GM21447 (cell line): ENCODE measurements at regions not wholly inside any gene's neighbourhood (a gene's known extent, or its start where the extent isn't known, plus 50 kb on each side); places are given as distances from the start of the nearest gene placed in this dataset.

Source experiments
- ATAC-seq: cut with Tn5 transposase; IDR thresholded peaks from one replicate; pipeline ENCODE4 v1.9.1; 2021; ENCODE audit not compliant: unreplicated experiment

DNA sequence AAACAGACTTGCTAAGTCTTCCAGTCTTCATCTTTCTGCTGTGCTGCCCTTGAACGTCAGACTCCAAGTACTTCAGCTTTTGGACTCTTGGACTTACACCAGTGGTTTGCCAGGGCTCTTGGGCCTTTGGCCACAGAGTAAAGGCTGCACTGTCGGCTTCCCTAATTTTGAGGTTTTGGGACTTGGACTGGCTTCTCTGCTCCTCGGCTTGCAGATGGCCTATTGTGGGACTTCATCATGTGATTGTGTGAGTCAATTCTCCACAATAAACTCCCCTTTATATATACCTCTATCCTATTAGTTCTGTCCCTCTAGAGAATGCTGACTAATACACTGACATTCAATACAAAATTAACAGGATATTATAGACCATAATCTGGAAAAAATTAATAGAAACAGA is 628.1 kb downstream of the PLPP3 start:
- no peak for ATAC-seq

DNA sequence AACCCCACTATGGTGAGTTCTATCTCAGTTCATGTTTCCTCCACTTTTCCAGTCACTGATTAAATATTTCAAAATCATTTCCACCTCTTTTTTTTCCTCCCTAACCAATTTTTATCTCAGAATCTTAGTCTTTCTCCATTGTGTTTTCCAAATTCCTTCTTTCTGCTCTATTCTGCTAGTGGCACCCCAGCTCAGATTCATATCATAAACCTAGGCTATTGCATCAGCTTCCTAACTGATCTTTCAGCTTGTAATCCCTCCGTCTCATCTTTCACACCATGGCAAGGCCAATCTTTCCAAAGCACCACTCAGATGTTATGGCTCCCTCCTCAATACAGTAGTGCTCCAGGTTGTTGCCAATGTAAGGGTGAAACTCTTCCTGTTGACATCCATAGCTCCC is 631.9 kb downstream of the PLPP3 start:
- no peak for ATAC-seq

DNA sequence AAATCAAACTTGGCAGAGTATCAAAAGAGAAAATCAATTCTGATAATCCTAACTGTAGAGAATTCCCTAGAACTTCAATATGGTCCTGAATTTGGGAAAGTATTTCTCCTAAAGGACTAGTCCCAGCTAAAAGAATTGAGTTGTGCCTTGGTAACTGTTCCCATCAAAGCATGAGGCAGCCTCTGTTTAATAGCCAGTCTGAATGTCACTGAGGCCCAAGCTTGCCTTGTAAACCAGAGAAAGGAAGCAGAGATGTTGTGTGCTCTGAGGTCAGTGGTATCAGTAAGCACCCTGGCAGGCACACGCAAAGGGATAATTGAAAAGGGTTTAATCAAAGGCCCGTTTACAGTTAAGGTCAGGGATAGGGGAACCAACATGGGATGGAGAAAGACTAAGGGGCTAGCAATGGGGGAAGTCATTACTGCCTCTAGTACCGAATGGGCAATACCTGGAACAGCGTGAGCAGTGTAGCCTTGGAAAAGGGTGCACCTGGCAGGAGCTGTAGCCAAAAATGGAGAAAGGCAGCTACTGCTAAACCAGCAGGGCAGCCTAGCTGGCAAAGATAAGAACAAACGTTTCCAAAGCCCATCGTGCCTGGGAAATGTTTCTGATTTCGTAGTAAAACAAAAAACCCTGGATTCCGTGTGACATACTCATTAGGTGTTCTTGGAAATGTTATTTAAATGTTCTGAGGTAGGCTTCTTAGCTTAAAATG is 635.5 kb downstream of the PLPP3 start:
- ATAC-seq, result no peak

DNA sequence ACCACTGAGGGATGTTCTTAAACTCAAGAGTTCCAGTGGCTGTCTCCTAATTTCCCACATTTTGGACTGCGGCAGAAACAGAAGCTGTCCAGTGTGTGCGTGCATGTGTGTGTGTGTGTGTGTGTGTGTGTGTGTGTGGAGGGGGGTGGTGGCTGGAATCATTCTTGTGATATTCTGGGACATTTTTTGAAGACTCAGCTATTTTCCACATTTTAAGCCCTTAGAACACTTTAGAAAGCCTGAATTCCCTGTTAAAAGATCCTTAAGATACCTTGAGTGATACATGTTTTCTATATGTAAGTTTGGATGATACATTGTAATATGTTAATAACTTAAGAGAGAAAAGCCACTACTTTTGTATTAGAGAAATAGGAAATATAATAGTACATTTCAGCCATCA is 636.4 kb downstream of the PLPP3 start:
- ATAC-seq, result no peak

DNA sequence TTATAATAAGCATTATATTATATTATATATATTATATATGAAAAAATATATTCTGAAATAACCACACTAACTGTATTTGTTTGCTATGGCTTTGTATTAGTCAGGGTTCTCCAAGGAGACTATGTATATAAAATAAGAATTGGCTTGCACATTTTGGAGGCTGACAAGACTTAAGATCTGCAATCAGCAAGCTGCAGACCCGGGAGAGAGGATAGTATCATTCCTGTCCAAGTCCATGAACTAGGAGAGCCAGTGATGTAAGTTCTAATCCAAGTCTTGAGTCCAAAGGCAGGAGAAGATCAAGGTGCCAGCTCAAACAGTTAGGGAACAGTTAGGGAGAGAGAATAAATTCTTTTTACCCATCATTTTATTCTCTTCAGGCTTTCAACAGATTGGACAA is 639.5 kb downstream of the PLPP3 start:
- no peak for ATAC-seq

DNA sequence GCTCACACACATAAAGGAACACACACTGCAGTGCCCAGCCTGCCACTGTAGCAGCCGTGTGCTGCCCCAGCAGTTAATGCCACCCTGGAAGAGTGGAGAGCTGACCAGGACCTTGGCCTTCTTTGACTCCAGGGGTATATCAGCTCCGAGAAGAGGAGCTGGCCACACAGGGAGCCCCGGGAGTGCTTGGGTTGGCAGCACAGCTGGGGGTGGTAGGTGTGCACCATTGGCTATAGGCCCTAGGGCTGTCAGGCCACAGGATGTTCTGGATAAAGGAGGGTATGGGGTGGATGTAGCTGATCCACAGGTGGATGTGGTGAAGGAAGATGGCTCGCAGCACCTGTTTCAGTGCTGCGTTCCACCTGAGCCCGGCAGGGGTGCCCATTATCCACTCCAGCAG is 640.5 kb downstream of the PLPP3 start:
- no peak for ATAC-seq

DNA sequence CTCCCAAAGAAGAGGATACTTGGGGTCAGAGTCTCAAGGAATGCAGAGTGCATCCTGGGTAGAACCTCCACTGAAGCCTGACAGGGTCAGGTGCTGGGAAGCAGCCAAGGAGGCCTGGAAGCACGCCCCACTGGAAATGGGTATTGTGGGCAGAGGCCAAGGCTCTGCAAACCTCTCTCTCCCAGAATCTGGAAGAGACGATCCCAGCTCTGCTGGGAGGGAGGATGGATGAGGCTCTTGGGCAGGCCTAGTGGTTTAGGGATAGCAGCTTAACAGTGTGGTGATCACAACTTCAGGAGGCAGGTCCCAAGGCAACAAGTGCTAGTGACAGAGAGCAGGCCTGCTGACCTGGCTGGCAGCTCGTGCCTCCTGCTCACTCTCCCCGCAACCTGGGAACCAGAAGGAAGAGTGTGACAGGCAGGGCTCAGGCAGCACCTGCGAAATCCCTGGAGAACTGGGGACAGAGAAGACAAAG is 641.0 kb downstream of the PLPP3 start:
- no peak for ATAC-seq

DNA sequence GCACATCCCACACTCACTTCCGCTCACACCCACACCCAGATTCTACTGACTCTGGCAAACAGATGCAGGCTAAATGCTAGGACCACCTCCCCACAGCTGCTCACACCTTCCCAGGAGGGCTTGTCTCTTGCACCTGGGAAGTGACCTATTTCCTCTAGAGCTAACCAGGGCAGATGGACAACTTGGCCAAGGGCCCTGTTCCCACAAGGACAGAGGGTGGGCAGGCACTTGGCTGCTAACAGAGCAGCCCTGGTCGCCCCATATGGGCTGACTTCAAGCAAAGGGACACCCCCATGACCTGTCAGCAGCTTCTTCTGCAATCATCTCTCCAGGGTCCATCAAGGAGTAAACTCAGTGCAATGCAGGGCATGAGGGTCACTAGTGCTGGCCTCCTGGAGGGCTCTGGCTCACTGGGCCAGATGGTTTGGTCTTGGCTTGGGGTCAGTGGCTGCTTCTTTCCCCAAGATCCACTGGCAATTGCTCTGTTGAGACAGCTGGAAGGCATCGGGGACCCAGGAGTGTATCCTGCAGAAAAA is 641.5 kb downstream of the PLPP3 start:
- no peak for ATAC-seq

DNA sequence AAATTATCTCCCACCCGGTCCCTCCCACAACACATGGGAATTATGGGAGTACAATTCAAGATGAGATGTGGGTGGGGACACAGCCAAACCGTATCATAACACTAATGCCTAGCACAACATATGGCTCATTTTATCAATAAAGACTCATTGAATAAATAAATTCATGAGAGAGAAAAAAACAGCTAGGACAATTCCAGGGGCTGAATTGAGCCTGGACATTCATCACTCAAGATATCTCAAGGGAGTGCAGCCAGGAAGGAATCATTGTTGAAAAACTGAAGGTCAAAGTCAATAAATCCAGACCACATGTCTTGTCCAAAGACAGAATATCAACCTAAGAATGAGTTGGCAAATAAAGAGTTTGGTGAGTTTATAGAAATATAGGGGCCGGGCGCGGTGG is 644.1 kb downstream of the PLPP3 start:
- no peak for ATAC-seq

DNA sequence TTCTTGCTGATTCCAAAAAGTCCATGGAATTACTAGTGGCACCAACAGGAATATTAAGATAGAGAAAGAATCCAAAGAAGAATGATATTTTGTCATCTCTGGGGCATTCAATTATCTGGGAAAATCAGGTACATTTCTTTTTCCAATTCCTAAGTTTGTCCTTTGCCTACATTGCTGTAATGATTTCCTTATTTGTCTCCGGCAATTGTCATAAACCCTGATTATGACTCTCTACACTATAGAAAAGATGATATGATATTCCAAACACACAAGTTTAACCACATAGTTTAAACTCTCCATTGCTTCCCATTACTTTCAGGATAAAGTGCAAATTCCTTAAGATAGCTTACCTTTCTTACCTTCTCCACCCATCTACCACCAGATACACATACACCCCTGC is 647.0 kb downstream of the PLPP3 start:
- ATAC-seq, result no peak

DNA sequence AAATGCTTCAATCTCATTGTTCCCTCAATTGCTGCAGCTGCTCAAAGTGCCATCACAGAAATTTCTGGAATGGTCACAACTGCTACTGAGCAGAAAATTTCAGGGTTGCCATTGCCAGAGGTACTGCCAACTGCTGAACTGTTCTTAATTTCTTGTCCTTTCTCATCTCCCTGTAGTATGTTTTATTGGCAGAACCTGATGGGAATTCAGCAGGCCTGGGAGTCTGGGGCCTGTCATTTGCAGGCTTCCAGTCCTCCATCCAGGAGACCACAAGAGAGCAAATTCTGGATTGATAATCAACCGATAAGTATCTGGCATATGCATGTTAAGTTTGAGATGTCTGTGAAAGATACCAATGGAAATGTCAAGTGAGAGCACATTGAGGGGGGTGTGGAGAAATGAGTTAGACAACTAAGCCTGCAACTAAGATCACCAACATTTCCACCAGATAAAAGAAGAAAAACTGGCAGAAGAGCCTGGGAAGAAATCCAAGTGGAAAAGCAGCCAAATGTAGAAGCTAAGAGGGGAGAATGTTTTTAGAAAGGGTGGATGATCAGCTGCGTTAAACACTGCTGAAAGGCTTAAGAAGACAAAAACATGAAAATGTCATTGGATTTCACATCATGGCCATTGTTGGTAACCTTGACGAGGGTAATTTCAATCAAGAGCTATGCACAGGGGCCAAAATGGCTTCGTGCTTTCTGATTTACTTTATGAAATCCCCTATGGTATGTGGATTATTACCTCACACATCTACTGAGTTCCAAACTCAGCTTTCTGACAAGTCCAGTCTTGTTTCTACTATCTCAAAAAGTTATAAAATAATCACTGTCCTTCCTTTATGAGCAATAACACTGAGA is 648.1 kb downstream of the PLPP3 start:
- no peak for ATAC-seq

DNA sequence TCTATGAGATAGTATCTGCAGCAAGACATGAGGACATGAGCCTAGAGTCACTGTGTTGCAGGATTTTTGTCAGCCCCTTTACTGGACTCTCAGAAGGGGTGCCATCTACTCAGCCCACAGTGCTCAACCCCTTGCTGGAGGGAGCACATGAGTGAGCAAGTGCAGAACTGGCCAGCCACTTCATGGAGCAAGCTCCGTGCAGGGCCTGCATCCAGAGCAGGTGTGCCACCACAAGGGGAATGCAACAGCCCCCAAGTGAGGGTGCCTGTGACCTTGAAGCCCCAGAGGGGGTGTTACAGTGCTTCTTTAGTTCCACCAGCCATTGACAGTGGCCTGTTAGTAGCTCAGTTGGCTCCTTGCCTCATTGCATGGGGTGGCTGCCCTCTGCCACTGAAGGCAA is 649.7 kb downstream of the PLPP3 start:
- ATAC-seq, result no peak

DNA sequence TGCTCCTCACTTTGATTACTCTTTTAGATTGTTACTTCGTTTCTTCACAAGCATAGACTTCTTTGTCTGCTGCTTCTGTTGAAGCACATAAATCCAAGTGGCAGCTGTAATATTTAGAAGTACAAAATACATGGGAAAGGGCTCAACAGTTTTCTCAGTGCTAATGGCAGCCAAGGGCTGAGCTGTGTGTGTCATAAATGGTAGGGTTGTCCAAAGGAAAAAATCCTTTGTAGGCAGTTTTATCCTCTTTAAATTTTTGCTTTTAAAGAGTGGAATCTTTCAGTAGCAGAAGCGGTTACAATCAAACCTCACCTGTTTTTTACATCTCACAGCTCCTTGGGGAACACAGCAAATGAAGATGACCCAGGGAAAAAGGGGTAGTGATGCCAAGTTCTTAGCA is 650.8 kb downstream of the PLPP3 start:
- ATAC-seq, result no peak

DNA sequence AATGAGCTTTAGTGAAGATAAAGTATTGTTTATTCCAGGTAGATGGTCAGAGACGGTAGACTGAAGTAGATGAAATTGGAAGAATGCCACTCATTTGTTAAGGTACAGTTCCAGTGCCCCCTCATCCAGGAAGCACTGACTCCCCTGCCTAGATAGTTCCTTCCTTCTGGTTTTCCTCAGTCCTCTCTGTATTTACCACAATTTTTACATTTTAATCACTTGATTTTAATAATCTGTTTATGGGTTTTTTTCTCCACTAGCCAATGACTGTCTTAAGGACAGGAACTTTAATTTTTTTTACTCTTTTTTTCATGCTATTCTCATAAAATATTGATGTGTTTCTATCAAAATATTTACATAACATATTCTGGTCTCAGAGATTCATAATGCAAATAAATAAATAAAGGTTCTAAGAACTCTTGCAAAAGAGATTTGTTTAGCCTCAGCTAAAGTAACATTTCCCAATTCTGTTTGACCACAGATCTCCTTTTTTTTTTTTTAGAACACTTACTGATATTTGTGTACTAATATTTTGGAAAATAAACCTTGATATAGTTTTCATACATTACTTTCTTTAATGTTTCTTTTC is 651.6 kb downstream of the PLPP3 start:
- ATAC-seq, result no peak

DNA sequence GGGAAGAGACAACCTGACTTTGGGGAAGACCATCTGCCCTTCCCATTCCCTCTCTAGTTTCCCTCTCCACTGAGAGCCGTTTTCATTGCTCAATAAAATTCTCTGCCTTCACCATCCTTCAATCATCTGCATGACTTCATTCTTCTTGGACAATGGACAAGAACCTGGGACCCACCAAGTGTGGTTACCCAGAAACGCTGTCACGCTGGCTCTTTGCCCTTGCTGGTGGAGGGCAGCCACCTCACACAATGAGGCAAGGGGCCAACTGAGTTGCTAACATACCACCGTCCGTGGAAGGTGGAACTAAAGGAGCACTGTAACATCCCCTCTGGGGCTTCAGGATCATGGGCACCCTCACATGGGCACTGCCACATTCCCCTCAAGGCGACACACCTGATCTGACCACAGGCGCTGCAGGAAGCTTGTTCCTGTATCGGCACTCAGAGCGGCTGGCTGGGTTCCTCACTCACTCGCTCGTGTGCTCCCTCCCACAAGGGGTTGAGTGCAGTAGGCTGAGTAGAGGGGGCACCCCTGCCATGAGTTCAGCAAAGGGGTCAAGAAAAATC is 652.4 kb downstream of the PLPP3 start:
- no peak for ATAC-seq

DNA sequence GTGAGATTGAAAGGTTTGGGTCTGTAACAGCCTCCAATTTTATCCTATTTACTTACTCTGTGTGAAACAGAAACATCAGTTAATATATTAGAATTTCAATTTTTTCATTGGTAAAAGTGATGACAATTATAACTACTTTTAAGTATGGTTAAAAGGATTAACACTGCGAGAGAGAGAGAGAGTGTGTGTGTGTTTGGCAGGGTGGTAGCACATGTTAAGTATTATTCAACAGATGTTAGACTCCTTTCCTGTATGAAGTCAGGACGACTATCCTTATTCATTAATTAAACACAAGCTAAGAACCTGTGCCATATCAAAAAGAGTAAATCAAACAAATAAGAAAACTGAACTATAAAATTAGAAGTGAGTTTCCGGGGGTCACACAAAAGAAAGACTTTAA is 662.5 kb downstream of the PLPP3 start:
- ATAC-seq, result no peak

DNA sequence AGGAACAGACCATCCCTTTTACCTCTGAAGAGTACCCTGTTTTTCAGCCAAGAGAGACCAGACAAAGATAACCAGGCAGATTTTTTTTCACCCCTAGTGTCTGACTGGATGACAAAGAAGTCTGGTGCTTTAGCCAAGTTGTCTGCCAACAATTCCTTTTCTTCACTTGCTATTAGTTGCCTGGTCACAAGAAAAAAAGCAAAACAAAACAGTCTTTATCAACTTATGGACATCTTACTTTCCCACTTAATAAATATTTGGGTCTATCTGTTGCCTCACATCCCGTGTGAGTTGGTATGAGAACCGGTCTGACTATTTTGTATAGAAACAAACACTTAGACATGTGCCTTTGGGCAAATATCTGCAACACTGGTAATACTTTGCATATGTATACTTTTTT is 662.9 kb downstream of the PLPP3 start:
- ATAC-seq, result no peak

DNA sequence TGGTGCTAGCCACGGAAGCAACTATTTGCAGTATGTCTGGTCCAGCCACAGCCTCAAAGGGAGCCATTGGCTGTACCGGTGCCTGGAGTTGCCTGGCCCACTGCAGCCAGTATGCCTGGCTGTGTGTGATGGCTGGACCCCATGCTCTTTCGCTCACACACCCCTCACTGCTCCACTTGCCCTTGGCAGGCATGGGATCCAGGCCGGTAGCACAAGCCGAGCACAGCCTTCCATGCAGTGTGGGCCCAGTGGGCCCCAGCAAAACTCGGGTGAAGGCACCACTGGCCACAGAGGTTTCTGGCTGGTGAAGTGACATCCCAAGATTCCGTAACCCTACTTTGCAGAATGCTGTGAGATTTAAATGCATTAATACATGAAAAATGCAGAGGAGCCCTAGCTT is 665.8 kb downstream of the PLPP3 start:
- ATAC-seq, result no peak

DNA sequence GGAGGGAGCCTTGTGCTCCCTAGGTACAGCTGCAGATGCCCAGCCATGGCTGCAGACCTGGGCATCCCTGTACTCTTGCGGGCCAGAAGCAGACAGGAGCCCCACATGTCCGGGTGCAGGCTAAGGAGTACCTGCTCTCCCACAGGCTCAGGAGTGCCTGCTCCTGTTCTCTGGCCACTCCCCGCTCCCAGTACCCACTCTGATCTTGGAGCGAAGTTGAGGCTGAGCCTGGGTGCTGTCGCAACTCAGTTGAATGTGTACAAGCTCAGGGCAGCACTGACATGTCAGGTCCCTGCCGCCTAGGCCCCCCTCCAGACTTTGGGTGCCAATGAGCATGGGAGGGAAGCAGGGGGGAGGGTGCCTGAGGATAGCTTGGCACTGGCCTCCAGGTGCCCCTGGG is 666.9 kb downstream of the PLPP3 start:
- no peak for ATAC-seq

DNA sequence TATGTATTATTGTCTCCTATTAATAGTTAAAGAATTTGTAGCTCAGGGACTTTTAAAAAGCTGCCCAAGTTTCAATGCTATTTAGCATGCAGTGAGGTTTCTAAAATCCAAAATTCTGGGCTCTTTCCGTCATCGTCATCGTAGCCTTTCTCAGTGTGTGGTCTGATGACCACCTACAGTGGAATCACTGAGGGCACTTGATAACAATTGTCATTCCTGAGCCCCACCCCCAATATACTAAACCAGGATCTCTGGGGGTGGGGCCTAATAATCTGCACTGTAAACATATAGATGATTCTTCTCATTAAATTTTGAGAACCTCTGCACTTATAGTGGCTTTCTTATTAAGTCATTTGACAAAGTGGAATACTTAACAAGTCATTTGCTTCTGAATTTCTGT is 674.8 kb downstream of the PLPP3 start:
- no peak for ATAC-seq

DNA sequence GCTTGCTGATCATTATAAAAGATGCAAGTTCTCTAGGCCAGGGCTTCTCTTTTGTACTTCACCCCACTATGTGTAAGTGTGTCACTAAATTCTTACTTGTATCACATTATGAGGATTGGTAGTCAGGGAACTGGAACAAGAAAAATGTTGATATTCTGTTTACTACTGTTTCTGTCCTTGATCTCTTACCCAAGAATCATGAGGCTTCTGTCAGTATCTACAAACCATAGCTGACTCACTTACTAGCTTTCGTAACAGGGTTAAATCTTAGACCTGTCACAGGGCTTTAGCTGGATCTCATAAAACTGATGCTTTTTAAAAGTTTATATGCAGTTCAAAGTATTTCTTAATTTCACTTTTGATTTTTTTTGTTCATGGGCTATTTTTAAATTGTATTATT is 681.2 kb downstream of the PLPP3 start:
- no peak for ATAC-seq

DNA sequence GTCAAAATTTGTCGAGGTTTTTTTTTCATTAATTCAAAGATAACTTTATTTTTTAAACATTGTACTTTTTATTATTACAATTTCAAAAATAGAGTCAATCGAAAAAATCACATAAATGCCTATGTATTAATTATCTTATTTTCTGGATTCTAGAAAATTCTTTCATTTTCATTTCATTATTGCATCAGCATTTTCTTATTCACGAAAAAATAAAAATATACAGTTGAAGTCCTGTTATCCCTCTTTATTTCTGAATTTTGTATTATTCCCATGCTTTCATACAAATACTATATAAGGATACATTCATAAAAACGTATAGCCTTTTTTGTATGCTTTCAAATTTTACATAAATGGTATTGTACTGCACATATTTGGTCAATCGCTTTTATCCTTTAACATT is 681.0 kb upstream of the USP24 start:
- ATAC-seq, result no peak
